ENCODE measurements at regions not wholly inside any gene's neighbourhood (a gene's known extent, or its start where the extent isn't known, plus 50 kb on each side); places are given as distances from the start of the nearest gene placed in this dataset.
"Not testable (repeated sequence)": the region's sequence is repeated elsewhere in the genome, so short reads cannot be mapped to it uniquely, and the experiment has no call there.

DNA sequence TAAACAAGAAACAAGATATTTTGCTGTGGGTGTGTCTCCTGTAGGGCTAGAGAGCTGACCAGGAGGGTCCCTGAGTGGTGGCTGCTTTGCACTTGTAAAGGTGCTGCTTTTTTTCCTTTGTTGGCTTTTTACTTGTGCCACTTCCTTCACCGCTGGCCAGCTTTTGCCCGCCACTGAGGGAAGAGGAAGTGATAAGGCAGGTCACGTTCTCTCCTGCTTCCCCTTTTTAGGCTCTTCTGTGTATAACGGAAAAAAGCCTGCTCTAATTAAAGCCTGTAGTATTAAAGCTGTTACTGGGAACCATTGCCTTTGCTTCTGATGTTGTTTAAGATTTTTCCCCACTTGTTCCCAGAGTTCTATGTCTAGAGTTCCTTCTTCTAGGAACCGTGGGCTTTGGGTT is 134.1 kb downstream of the RBMY1D start:
- H3K9me3 Mint-ChIP-seq; H3K4me1 Mint-ChIP-seq (ENCODE audit: low read depth); H3K36me3 Mint-ChIP-seq (ENCODE audit: low read depth); intact Hi-C loops (cut with micrococcal nuclease); DNase-seq; H3K27ac Mint-ChIP-seq; H3K27me3 Mint-ChIP-seq (ENCODE audit: low read depth); CTCF ChIA-PET; H3K4me3 Mint-ChIP-seq: not testable (repeated sequence)

- intact Hi-C loops (cut with micrococcal nuclease); H3K27ac Mint-ChIP-seq; H3K9me3 Mint-ChIP-seq; H3K4me3 Mint-ChIP-seq; DNase-seq; CTCF ChIA-PET; H3K4me1 Mint-ChIP-seq (ENCODE audit: low read depth); H3K36me3 Mint-ChIP-seq (ENCODE audit: low read depth); H3K27me3 Mint-ChIP-seq (ENCODE audit: low read depth): not testable (repeated sequence)
Measured at GRCh38 chrY:21767824-21768223, 126.5 kb downstream of the RBMY1D start.

GRCh38 chrY:21782174-21782860 is 112.0 kb downstream of the RBMY1D start:
- DNase-seq; H3K36me3 Mint-ChIP-seq (ENCODE audit: low read depth); H3K9me3 Mint-ChIP-seq; CTCF ChIA-PET; H3K27me3 Mint-ChIP-seq (ENCODE audit: low read depth); H3K27ac Mint-ChIP-seq; H3K4me1 Mint-ChIP-seq (ENCODE audit: low read depth); H3K4me3 Mint-ChIP-seq; intact Hi-C loops (cut with micrococcal nuclease): not testable (repeated sequence)

DNA sequence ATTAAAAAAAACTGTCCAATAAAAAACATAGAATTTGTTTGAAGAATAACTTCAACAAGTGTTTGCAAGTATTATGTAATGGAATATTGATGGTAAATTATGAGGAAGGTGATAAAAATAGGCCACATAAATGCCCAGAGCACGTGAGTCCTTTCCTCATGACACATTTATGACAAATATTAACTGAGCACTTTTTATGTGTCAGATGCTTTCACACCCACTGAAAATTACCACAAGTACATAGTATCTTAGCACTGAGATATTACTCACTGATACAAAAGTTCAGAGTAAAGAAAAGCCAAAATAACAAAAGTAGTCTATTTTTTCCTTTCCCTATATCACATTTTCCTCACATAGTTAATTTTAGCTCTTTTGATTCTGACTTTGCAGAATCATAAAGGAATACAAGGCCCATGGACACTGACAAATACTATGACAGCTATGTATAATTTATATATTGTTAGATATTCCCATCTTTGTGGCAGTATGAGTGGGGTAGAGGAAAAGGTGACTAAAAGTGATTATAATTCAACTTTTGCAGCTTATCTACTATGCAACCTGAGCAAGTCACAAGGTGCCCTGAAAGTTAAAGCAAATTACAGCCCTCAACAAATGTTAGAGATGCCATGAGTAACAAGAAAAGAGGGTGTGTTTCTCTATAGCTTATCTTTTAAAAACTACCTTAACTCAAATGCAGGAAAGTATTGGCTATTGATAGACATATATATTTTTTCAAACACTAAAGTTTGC is 80.7 kb downstream of the RBMY1D start:
- peaks cover 1% of the 10 kb centered on the region for H3K4me1 Mint-ChIP-seq (ENCODE audit: low read depth)
- CTCF ChIA-PET, result no interaction called here
- H3K27me3 Mint-ChIP-seq (ENCODE audit: low read depth), result no peaks in the 10 kb centered on the region
- no peak overlapping the region for H3K27ac Mint-ChIP-seq
- intact Hi-C loops (cut with micrococcal nuclease), result no loop called here
- DNase-seq, result no peak
- no peaks in the 10 kb centered on the region for H3K9me3 Mint-ChIP-seq
- no peak overlapping the region for H3K4me3 Mint-ChIP-seq
- no peaks in the 10 kb centered on the region for H3K36me3 Mint-ChIP-seq (ENCODE audit: low read depth)

DNA sequence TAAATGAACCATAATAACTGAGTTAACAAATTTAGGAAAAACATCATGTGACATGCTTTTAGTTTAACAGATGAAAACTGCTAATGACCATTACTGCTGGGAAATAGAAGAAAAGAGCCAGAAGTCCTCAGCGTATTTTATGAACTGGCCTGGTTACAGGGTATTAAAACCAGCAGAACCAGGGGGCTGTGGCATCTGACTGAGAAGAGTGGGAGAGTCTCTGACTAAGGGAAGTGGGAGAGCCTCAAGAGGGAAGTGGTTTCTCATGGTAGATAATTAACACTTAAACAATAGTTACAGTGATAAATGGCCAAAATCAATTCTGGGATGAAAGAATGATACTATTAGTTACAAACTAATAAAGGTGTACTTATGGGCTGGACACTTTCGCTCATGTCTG is 79.8 kb downstream of the RBMY1D start:
- intact Hi-C loops (cut with micrococcal nuclease), result no loop called here
- no peaks in the 10 kb centered on the region for H3K27me3 Mint-ChIP-seq (ENCODE audit: low read depth)

DNA sequence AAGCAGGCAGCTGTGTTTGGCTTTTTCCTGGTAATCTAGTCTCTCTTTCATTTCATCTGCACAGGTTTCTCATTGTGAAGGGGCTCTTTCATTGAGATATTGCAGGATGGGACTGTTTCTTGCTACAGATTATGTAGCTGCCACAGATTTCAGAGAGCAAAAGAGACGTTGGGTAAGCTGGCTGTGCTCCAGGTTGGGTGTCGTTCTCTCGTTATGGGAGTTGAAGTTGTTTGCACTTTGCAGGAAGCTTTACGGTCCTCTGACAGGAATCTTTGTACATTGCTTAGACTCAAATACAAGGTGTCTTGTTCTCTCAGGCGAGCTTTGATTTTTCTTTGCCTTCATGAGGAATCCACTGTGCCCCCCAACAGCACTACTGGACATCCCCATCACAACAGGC is 72.4 kb downstream of the RBMY1D start:
- no peak for DNase-seq
- Mint-ChIP-seq H3K27ac (no peak overlapping the region), H3K4me3 (no peak overlapping the region), H3K9me3 (no peaks in the 10 kb centered on the region), H3K36me3 (ENCODE audit: low read depth) (no peaks in the 10 kb centered on the region), H3K4me1 (ENCODE audit: low read depth) (no peaks in the 10 kb centered on the region), H3K27me3 (ENCODE audit: low read depth) (no peaks in the 10 kb centered on the region)
- CTCF ChIA-PET, result no interaction called here
- intact Hi-C loops (cut with micrococcal nuclease), result no loop called here

More for the DNA sequence above, 79.8 kb downstream of the RBMY1D start:
- no peaks in the 10 kb centered on the region for H3K9me3 Mint-ChIP-seq
- H3K36me3 Mint-ChIP-seq (ENCODE audit: low read depth), result no peaks in the 10 kb centered on the region
- no peak overlapping the region for H3K27ac Mint-ChIP-seq
- peaks cover 1% of the 10 kb centered on the region for H3K4me1 Mint-ChIP-seq (ENCODE audit: low read depth)
- no peak for DNase-seq
- no peak overlapping the region for H3K4me3 Mint-ChIP-seq
- CTCF ChIA-PET, result no interaction called here

DNA sequence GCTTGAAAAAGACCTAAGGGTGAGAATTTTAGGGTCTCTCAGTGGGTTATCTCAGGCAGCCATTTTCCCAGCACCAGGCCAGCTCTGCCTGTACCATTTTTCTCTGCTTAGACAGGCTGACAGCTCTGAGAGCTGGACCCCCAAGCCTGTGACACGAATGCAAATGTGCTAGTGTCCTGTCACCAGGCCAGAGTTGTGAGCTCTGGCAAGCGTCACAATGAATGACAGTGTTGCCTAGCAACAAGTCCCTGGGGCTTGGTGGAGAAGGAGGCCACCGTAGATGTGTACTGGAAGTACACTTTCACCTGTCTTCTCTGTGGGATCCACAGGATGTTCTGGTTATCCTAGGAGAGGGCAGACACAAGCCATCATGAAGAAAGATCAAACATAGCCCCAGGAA is 66.7 kb downstream of the RBMY1D start:
- no peaks in the 10 kb centered on the region for H3K9me3 Mint-ChIP-seq
- intact Hi-C loops (cut with micrococcal nuclease), result no loop called here
- H3K4me1 Mint-ChIP-seq (ENCODE audit: low read depth), result no peaks in the 10 kb centered on the region
- DNase-seq, result no peak
- CTCF ChIA-PET, result no interaction called here
- H3K4me3 Mint-ChIP-seq, result no peak overlapping the region
- no peaks in the 10 kb centered on the region for H3K36me3 Mint-ChIP-seq (ENCODE audit: low read depth)
- no peak overlapping the region for H3K27ac Mint-ChIP-seq
- no peaks in the 10 kb centered on the region for H3K27me3 Mint-ChIP-seq (ENCODE audit: low read depth)
